Stimulated activated CD4-positive, alpha-beta T cell treated with anti-CD3 and anti-CD28 coated beads, Interleukin-4, amount 100 ng/mL, for 48 hours (primary cell): ENCODE measurements at regions not wholly inside any gene's neighbourhood (a gene's known extent, or its start where the extent isn't known, plus 50 kb on each side); places are given as distances from the start of the nearest gene placed in this dataset.

Experiments used
- DNase-seq, 2 donors: peaks; one replicate each; pipeline ENCODE4 v3.0.0-alpha.2; 2020; ENCODE audit warnings: low read depth in 2 of 2

- DNase-seq: no peak
Observed at GRCh38 chr13:73966331-73966730, 167.9 kb downstream of the KLF12 start.

- no peak for DNase-seq
Observed at GRCh38 chr13:73962284-73962683, 171.9 kb downstream of the KLF12 start.

- no peak for DNase-seq
Observed at GRCh38 chr13:73961181-73961580, 173.0 kb downstream of the KLF12 start.

GRCh38 chr13:73960474-73960873, 173.7 kb downstream of the KLF12 start:
- no peak for DNase-seq

GRCh38 chr13:73958657-73959397, 175.4 kb downstream of the KLF12 start:
- DNase-seq: no peak

- no peak for DNase-seq
Observed at GRCh38 chr13:73957889-73958288, 176.3 kb downstream of the KLF12 start.

GRCh38 chr13:73956795-73957408, 177.3 kb downstream of the KLF12 start:
- no peak for DNase-seq

- DNase-seq: no peak
Observed at GRCh38 chr13:73955977-73956500, 178.2 kb downstream of the KLF12 start.

- no peak for DNase-seq
Observed at GRCh38 chr13:73954808-73955207, 179.4 kb downstream of the KLF12 start.

- no peak for DNase-seq
Observed at GRCh38 chr13:73952648-73953047, 181.6 kb downstream of the KLF12 start.

- DNase-seq: no peak
Observed at GRCh38 chr13:73948848-73949529, 185.2 kb downstream of the KLF12 start.

GRCh38 chr13:73945871-73946270, 188.3 kb downstream of the KLF12 start:
- no peak for DNase-seq

- DNase-seq: no peak
Observed at GRCh38 chr13:73945382-73945781, 188.8 kb downstream of the KLF12 start.

- DNase-seq: no peak
Observed at GRCh38 chr13:73943965-73944233, 190.3 kb downstream of the KLF12 start.

GRCh38 chr13:73943137-73943964, 190.9 kb downstream of the KLF12 start:
- DNase-seq: no peak

- no peak for DNase-seq
Observed at GRCh38 chr13:73941752-73942151, 192.5 kb downstream of the KLF12 start.

- no peak for DNase-seq
Observed at GRCh38 chr13:73940098-73940497, 194.1 kb downstream of the KLF12 start.

- DNase-seq: no peak
Observed at GRCh38 chr13:73939603-73940002, 194.6 kb downstream of the KLF12 start.

- no peak for DNase-seq
Observed at GRCh38 chr13:73939071-73939380, 195.2 kb downstream of the KLF12 start.

GRCh38 chr13:73938372-73939070, 195.7 kb downstream of the KLF12 start:
- DNase-seq: no peak

- no peak for DNase-seq
Observed at GRCh38 chr13:73937441-73937840, 196.8 kb downstream of the KLF12 start.

GRCh38 chr13:73935991-73936390, 198.2 kb downstream of the KLF12 start:
- no peak for DNase-seq
